Mucosa of descending colon (tissue), 3 donors: ENCODE measurements at regions not wholly inside any gene's neighbourhood (a gene's known extent, or its start where the extent isn't known, plus 50 kb on each side); places are given as distances from the start of the nearest gene placed in this dataset.

Experiments
- ATAC-seq: fragments of 200-7000 bp; cut with Tn5 transposase; one replicate; pipeline ENCODE4 v1.9.1; 2020; ENCODE audit warnings: mild to moderate bottlenecking, moderate library complexity
- DNase-seq, 3 donors: peaks; one replicate each; pipeline ENCODE4 v3.0.0-alpha.2; 2020
- H3K36me3 ChIP-seq: fragments of 200-600 bp; one replicate; pipeline ENCODE4 v1.8.0; 2021; ENCODE audit warnings: low read depth, mild to moderate bottlenecking
- H3K4me1 ChIP-seq: fragments of 200-600 bp; one replicate; pipeline ENCODE4 v1.8.0; 2021; ENCODE audit warnings: low read depth, mild to moderate bottlenecking
- H3K4me3 ChIP-seq: fragments of 200-600 bp; one replicate; pipeline ENCODE4 v1.8.0; 2021; ENCODE audit warnings: mild to moderate bottlenecking
- H3K9me3 ChIP-seq: fragments of 200-600 bp; one replicate; pipeline ENCODE4 v1.8.0; 2021; ENCODE audit warnings: mild to moderate bottlenecking
- intact Hi-C, 2 donors: fragments of 100-400 bp; cut with DNase I in 1 of 2; cut with micrococcal nuclease in 1 of 2; formaldehyde crosslinking; loops; one replicate each; pipeline versions ENCODE4 v1.11.0 to v1.11.1; 2022; cut with DNase I, micrococcal nuclease
- TF ChIP-seq, protein P1 (sequence below): fragments of 200-600 bp; IDR thresholded peaks from one replicate; pipeline ENCODE4 v1.8.0; 2022; ENCODE audit warnings: antibody characterized with exemption, mild to moderate bottlenecking
- donor health status: DM: no; HTN: no; CAD: no; lungs with moderate emphysema.
- donor health status: DM: no; HTN: no; CAD: no.
- donor health status: DM: no; HTN: yes; CAD: no.

DNA sequence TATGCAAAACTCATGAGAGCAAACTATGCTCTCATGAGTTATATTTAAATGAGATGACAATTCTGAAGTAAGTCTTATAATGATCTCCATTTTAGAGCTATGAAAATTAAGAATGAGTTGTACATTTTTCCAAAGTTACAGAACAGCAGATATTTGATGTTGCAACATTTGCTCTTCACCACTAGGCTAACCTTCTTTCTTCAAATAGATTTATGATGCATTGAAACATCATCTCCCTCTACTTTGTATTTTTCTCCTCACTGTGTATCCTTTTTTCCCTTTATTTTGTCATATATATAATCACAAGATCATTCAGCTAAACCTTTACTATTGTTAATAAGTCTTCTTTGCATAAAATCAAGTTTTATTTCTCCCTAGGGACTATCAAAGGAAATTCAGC is 497.7 kb upstream of the TYRP1 start:
- TF ChIP-seq, protein P1, sequence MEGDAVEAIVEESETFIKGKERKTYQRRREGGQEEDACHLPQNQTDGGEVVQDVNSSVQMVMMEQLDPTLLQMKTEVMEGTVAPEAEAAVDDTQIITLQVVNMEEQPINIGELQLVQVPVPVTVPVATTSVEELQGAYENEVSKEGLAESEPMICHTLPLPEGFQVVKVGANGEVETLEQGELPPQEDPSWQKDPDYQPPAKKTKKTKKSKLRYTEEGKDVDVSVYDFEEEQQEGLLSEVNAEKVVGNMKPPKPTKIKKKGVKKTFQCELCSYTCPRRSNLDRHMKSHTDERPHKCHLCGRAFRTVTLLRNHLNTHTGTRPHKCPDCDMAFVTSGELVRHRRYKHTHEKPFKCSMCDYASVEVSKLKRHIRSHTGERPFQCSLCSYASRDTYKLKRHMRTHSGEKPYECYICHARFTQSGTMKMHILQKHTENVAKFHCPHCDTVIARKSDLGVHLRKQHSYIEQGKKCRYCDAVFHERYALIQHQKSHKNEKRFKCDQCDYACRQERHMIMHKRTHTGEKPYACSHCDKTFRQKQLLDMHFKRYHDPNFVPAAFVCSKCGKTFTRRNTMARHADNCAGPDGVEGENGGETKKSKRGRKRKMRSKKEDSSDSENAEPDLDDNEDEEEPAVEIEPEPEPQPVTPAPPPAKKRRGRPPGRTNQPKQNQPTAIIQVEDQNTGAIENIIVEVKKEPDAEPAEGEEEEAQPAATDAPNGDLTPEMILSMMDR: no peak
- Histone ChIP-seq H3K9me3 (peaks cover 22% of the 10 kb centered on the region), H3K4me3 (no peak overlapping the region), H3K36me3 (no peaks in the 10 kb centered on the region), H3K4me1 (no peaks in the 10 kb centered on the region)
- ATAC-seq (no peak), DNase-seq (no peak)
- intact Hi-C loops: no loop called here

- TF ChIP-seq, protein P1: no peak
- intact Hi-C loops: no loop called here
- Histone ChIP-seq H3K4me3 (no peak overlapping the region), H3K36me3 (no peaks in the 10 kb centered on the region), H3K4me1 (no peaks in the 10 kb centered on the region), H3K9me3 (peaks cover 23% of the 10 kb centered on the region)
- ATAC-seq (no peak), DNase-seq (no peak)
Observed at GRCh38 chr9:12204512-12204911, 488.7 kb upstream of the TYRP1 start.

DNA sequence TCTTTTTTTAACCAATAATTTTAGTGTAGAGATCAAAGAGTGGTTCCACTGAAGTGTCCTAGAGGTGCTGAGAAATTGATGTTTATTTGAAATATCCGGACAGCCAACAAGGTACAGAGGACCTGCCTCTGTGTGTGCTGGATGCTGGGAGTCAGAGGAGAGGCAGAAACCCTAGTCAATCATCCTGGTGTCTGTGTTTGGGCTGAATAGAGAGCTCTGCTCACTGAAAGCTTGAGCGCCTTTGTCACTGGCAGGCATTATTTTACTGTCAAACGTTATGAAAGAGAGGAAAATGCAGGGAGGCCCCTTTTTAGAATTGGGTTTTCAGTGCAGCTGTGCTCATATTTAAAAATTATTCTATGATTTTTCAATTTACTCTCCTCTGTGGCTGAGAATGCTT is 480.3 kb upstream of the TYRP1 start:
- H3K9me3 ChIP-seq: peaks cover 19% of the 10 kb centered on the region
- intact Hi-C loops: no loop called here
- TF ChIP-seq, protein P1: no peak
- DNase-seq: no peak
- no peaks in the 10 kb centered on the region for H3K36me3 ChIP-seq
- no peak overlapping the region for H3K4me3 ChIP-seq
- no peaks in the 10 kb centered on the region for H3K4me1 ChIP-seq
- no peak for ATAC-seq

GRCh38 chr9:12221470-12221869 is 471.7 kb upstream of the TYRP1 start:
- intact Hi-C loops: no loop called here
- H3K9me3 ChIP-seq: peaks cover 10% of the 10 kb centered on the region
- DNase-seq: no peak
- H3K4me3 ChIP-seq: no peak overlapping the region
- no peaks in the 10 kb centered on the region for H3K4me1 ChIP-seq
- ATAC-seq: no peak
- TF ChIP-seq, protein P1: no peak
- H3K36me3 ChIP-seq: no peaks in the 10 kb centered on the region

DNA sequence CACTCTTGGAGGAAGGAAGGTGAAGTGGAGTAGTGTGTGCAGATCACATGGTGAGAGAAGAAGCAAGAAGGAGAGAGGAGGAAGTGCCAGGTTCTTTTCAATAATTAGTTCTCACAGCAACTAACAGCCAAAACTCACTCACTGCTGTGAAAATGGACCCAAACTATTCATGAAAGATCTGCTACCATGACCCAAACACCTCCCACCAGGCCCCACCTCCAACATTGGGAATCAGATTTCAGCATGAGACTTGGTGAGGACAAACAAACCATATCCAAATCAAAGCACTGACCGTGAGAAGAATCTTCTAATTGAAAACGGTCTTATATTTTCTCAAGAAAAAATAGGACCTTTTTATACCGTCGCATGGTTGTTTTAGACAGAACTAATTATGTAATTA is 468.7 kb upstream of the TYRP1 start:
- ATAC-seq (no peak), DNase-seq (no peak)
- Histone ChIP-seq H3K36me3 (no peaks in the 10 kb centered on the region), H3K4me3 (no peak overlapping the region), H3K9me3 (peaks cover 9% of the 10 kb centered on the region), H3K4me1 (no peaks in the 10 kb centered on the region)
- intact Hi-C loops: no loop called here
- TF ChIP-seq, protein P1: no peak

DNA sequence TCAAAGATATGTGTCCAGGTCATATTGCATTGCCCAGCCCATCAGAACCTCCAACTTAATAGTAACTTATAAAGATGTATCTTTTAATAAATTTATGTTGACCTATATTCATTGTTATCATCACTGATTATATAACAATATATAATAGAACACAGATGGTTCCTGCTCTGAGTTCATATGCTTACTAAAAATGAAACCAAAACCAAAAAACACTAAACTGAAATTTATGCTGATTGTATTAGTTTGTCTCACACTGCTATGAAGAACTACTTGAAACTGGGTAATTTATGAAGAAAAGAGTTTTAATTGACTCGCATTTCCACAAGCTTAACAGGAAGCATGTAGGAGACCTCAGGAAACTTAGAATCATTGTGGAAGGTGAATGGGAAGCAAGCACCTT is 462.5 kb upstream of the TYRP1 start:
- Histone ChIP-seq H3K36me3 (no peaks in the 10 kb centered on the region), H3K4me3 (no peak overlapping the region), H3K9me3 (peaks cover 22% of the 10 kb centered on the region), H3K4me1 (no peaks in the 10 kb centered on the region)
- TF ChIP-seq, protein P1: no peak
- ATAC-seq (no peak), DNase-seq (no peak)
- intact Hi-C loops: no loop called here
